ENCODE measurements at regions not wholly inside any gene's neighbourhood (a gene's known extent, or its start where the extent isn't known, plus 50 kb on each side); places are given as distances from the start of the nearest gene placed in this dataset.

GRCh38 chr3:156764751-156765150, 61.4 kb upstream of the LEKR1 start:
- TF ChIP-seq EZH2 (IDR thresholded peaks at IDR 0.05; ENCODE audit: borderline replicate concordance, low read length) (no peak), CTCF (IDR thresholded peaks at IDR 0.05; ENCODE audit: low read length) (no peak)
- no peak overlapping the region for H3K4me3 ChIP-seq (ENCODE audit: low read depth, low read length, poor library complexity, severe bottlenecking)
- no peaks in the 10 kb centered on the region for H3K9me3 ChIP-seq (ENCODE audit: low read length)
- no peak overlapping the region for H3K27ac ChIP-seq (ENCODE audit: low read depth, low read length, poor library complexity, severe bottlenecking)
- H2AFZ ChIP-seq (ENCODE audit: low read length), result no peak overlapping the region
- no peaks in the 10 kb centered on the region for H3K9me2 ChIP-seq (ENCODE audit: low read depth, low read length)
- H3K4me2 ChIP-seq (ENCODE audit: low read length), result no peak overlapping the region
- H3K27me3 ChIP-seq (ENCODE audit: insufficient read depth, low read length), result no peaks in the 10 kb centered on the region
- no peaks in the 10 kb centered on the region for H4K20me1 ChIP-seq (ENCODE audit: insufficient read depth, low read length)
- no peaks in the 10 kb centered on the region for H3K79me2 ChIP-seq (ENCODE audit: insufficient read depth, low read length)
- H3K9ac ChIP-seq (ENCODE audit: low read length), result no peak overlapping the region
- peaks cover 25% of the 10 kb centered on the region for H3K4me1 ChIP-seq (ENCODE audit: insufficient read depth, low read length, severe bottlenecking)
- H3K36me3 ChIP-seq (ENCODE audit: insufficient read depth, low read length), result no peaks in the 10 kb centered on the region
- no peaks in the 10 kb centered on the region; the same call in 1 of the 2 replicates for H3F3A ChIP-seq (ENCODE audit: insufficient read depth, low read length)

GRCh38 chr3:156768390-156768789, 57.8 kb upstream of the LEKR1 start:
- H3K4me2 ChIP-seq (ENCODE audit: low read length), result no peak overlapping the region
- no peak overlapping the region for H3K4me3 ChIP-seq (ENCODE audit: low read depth, low read length, poor library complexity, severe bottlenecking)
- no peaks in the 10 kb centered on the region for H3K79me2 ChIP-seq (ENCODE audit: insufficient read depth, low read length)

GRCh38 chr3:156769721-156770654, 56.2 kb upstream of the LEKR1 start:
- Histone ChIP-seq H3K4me1 (ENCODE audit: insufficient read depth, low read length, severe bottlenecking) (no peaks in the 10 kb centered on the region), H3K4me2 (ENCODE audit: low read length) (no peak overlapping the region), H3K9me2 (ENCODE audit: low read depth, low read length) (no peaks in the 10 kb centered on the region), H3K9me3 (ENCODE audit: low read length) (no peaks in the 10 kb centered on the region), H2AFZ (ENCODE audit: low read length) (no peak overlapping the region), H3K27me3 (ENCODE audit: insufficient read depth, low read length) (no peaks in the 10 kb centered on the region), H3F3A (ENCODE audit: insufficient read depth, low read length) (no peaks in the 10 kb centered on the region), H3K27ac (ENCODE audit: low read depth, low read length, poor library complexity, severe bottlenecking) (no peak overlapping the region), H4K20me1 (ENCODE audit: insufficient read depth, low read length) (no peaks in the 10 kb centered on the region), H3K9ac (ENCODE audit: low read length) (no peak overlapping the region), H3K79me2 (ENCODE audit: insufficient read depth, low read length) (no peaks in the 10 kb centered on the region), H3K4me3 (ENCODE audit: low read depth, low read length, poor library complexity, severe bottlenecking) (no peak overlapping the region), H3K36me3 (ENCODE audit: insufficient read depth, low read length) (no peaks in the 10 kb centered on the region)
- TF ChIP-seq EZH2 (IDR thresholded peaks at IDR 0.05; ENCODE audit: borderline replicate concordance, low read length) (no peak), CTCF (IDR thresholded peaks at IDR 0.05; ENCODE audit: low read length) (no peak)

More at GRCh38 chr3:156768390-156768789, 57.8 kb upstream of the LEKR1 start:
- Histone ChIP-seq H3K27ac (ENCODE audit: low read depth, low read length, poor library complexity, severe bottlenecking) (no peak overlapping the region), H3K36me3 (ENCODE audit: insufficient read depth, low read length) (no peaks in the 10 kb centered on the region), H3F3A (ENCODE audit: insufficient read depth, low read length) (no peaks in the 10 kb centered on the region; the same call in 1 of the 2 replicates), H3K9ac (ENCODE audit: low read length) (no peak overlapping the region), H2AFZ (ENCODE audit: low read length) (no peak overlapping the region), H3K27me3 (ENCODE audit: insufficient read depth, low read length) (no peaks in the 10 kb centered on the region), H4K20me1 (ENCODE audit: insufficient read depth, low read length) (no peaks in the 10 kb centered on the region), H3K9me2 (ENCODE audit: low read depth, low read length) (no peaks in the 10 kb centered on the region), H3K4me1 (ENCODE audit: insufficient read depth, low read length, severe bottlenecking) (peaks cover 13% of the 10 kb centered on the region), H3K9me3 (ENCODE audit: low read length) (no peaks in the 10 kb centered on the region)
- TF ChIP-seq EZH2 (IDR thresholded peaks at IDR 0.05; ENCODE audit: borderline replicate concordance, low read length) (no peak), CTCF (IDR thresholded peaks at IDR 0.05; ENCODE audit: low read length) (no peak)

All from OCI-LY1 (cell line).